ENCODE measurements at regions not wholly inside any gene's neighbourhood (a gene's known extent, or its start where the extent isn't known, plus 50 kb on each side); places are given as distances from the start of the nearest gene placed in this dataset.
"Not testable (repeated sequence)": the region's sequence is repeated elsewhere in the genome, so short reads cannot be mapped to it uniquely, and the experiment has no call there.

- DNase-seq (no peak), ATAC-seq (no peak)
- H3K36me3 Mint-ChIP-seq (ENCODE audit: insufficient read depth), result no peaks in the 10 kb centered on the region
- no peak overlapping the region for H3K4me3 Mint-ChIP-seq
- H3K27me3 Mint-ChIP-seq (ENCODE audit: low read depth), result peaks cover 11% of the 10 kb centered on the region
- H3K9me3 Mint-ChIP-seq, result no peaks in the 10 kb centered on the region
- no peaks in the 10 kb centered on the region for H3K4me1 Mint-ChIP-seq (ENCODE audit: low read depth)
Measured at GRCh38 chr1:112133487-112133886, 144.0 kb upstream of the KCND3 start.

DNA sequence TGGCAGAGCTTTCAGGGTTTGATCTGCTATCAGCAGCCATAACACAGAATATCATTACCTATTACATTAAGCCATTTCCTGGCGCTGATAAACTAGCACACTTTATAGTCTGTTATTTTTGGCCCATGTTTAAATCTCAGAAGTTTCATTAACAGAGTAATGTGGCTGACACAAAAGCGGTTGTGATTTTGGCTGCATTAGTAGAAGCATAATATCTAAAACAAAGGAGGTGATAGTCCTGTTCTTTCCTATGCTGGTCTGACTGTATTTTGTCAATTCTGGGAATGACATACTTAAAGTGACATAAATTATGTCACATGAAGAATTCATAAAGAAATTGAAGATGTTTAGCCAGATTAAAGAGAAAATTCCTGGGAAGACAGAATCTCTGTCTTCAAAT lies 151.3 kb upstream of the KCND3 start:
- no peaks in the 10 kb centered on the region for H3K36me3 Mint-ChIP-seq (ENCODE audit: insufficient read depth)
- H3K27me3 Mint-ChIP-seq (ENCODE audit: low read depth), result peaks cover 34% of the 10 kb centered on the region
- H3K4me1 Mint-ChIP-seq (ENCODE audit: low read depth), result no peaks in the 10 kb centered on the region
- DNase-seq (no peak), ATAC-seq (no peak)
- no peak overlapping the region for H3K4me3 Mint-ChIP-seq
- H3K9me3 Mint-ChIP-seq, result no peaks in the 10 kb centered on the region

DNA sequence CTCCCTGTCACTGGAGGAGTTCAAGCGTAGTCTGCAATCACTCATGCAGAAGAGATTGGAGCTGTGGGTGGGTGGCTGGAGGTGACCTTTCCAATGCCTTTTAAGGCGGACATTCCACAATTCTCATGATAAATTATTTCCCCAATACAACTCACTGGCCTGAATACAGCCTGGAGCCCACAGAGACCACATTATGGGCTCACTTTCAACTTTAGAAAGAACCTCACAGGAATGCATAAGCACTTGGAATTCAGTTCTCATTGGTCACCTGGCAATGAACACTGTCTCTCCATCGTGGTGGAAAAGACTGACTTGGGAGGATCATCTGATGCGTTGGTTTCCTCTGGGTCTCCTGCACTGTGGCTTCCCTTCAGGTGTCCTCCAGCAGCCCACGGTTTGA lies 151.8 kb upstream of the KCND3 start:
- Mint-ChIP-seq H3K36me3 (ENCODE audit: insufficient read depth) (no peaks in the 10 kb centered on the region), H3K9me3 (no peaks in the 10 kb centered on the region), H3K4me1 (ENCODE audit: low read depth) (no peaks in the 10 kb centered on the region), H3K4me3 (no peak overlapping the region), H3K27me3 (ENCODE audit: low read depth) (peaks cover 34% of the 10 kb centered on the region)
- no peak for ATAC-seq
- no peak for DNase-seq

GRCh38 chr1:112141923-112142322 lies 152.5 kb upstream of the KCND3 start:
- no peak for DNase-seq
- Mint-ChIP-seq H3K4me3 (no peak overlapping the region), H3K9me3 (no peaks in the 10 kb centered on the region), H3K27me3 (ENCODE audit: low read depth) (peaks cover 32% of the 10 kb centered on the region), H3K36me3 (ENCODE audit: insufficient read depth) (no peaks in the 10 kb centered on the region), H3K4me1 (ENCODE audit: low read depth) (no peaks in the 10 kb centered on the region)
- no peak for ATAC-seq

DNA sequence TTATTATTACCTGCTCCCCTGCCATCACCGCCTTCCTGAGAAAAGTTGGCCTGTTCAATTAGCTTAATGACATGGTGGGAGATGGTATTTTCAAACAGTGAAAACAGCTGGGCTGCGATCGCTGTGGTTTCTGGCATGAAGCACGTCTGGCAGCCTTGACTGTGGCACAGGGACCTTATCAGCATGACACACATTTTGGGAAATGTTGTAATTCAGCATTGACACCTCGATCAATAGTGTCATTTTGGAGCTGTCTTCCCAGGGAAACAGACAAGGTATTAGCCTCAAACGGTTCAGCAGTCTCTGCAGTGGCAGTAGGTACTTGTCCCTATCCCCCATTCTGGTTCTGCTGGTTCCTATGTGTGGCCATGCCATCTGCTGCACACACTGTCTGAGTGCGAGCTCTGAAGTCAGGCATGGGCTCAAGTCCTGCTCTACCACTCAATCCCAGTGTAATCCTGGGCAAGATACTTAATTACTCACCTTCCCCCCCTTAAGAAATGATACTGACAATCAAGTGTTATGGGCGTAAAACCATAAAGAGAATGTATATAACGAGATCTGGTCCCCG lies 154.5 kb upstream of the KCND3 start:
- Mint-ChIP-seq H3K36me3 (ENCODE audit: insufficient read depth) (no peaks in the 10 kb centered on the region), H3K4me1 (ENCODE audit: low read depth) (no peaks in the 10 kb centered on the region), H3K9me3 (peaks cover 11% of the 10 kb centered on the region), H3K27me3 (ENCODE audit: low read depth) (peaks cover 33% of the 10 kb centered on the region), H3K4me3 (no peak overlapping the region)
- ATAC-seq, result no peak
- DNase-seq, result no peak

- Mint-ChIP-seq H3K9me3 (peaks cover 11% of the 10 kb centered on the region), H3K4me3 (no peak overlapping the region), H3K4me1 (ENCODE audit: low read depth) (no peaks in the 10 kb centered on the region), H3K36me3 (ENCODE audit: insufficient read depth) (no peaks in the 10 kb centered on the region), H3K27me3 (ENCODE audit: low read depth) (peaks cover 30% of the 10 kb centered on the region)
- no peak for DNase-seq
- ATAC-seq, result no peak
Measured at GRCh38 chr1:112144733-112145426, 155.4 kb upstream of the KCND3 start.

GRCh38 chr1:112146201-112146715 lies 156.8 kb upstream of the KCND3 start:
- Mint-ChIP-seq H3K9me3 (peaks cover 18% of the 10 kb centered on the region), H3K27me3 (ENCODE audit: low read depth) (peaks cover 23% of the 10 kb centered on the region), H3K4me3 (no peak overlapping the region), H3K36me3 (ENCODE audit: insufficient read depth) (no peaks in the 10 kb centered on the region), H3K4me1 (ENCODE audit: low read depth) (no peaks in the 10 kb centered on the region)
- DNase-seq (no peak), ATAC-seq (no peak)

GRCh38 chr1:112160214-112160613 lies 170.7 kb upstream of the KCND3 start:
- H3K4me1 Mint-ChIP-seq (ENCODE audit: low read depth); H3K4me3 Mint-ChIP-seq; H3K36me3 Mint-ChIP-seq (ENCODE audit: insufficient read depth); DNase-seq; H3K9me3 Mint-ChIP-seq; ATAC-seq: not testable (repeated sequence)
- H3K27me3 Mint-ChIP-seq (ENCODE audit: low read depth), result peaks cover 22% of the 10 kb centered on the region

DNA sequence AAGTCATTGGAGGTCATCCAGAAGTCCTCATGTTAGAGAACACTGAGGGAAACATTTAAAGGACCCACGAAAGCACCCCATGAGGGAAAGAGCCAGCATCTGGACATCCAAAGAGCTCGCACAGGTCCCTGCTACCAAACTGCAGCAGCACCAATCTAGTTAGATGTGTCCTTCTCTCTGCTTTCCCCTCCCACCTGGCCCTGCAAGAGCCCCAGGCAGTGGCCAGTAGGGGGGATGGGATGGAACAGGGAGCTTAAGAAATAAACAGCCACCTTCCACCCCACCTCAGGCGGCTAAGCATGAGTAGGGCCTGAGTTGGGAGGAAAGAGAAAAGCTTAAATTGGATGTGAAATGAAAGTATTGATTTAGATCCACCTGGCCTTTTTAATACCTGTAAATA lies 175.9 kb upstream of the KCND3 start:
- H3K4me1 Mint-ChIP-seq (ENCODE audit: low read depth), result no peaks in the 10 kb centered on the region
- no peak overlapping the region for H3K4me3 Mint-ChIP-seq
- no peaks in the 10 kb centered on the region for H3K36me3 Mint-ChIP-seq (ENCODE audit: insufficient read depth)
- ATAC-seq, result no peak
- DNase-seq, result no peak
- peaks cover 7% of the 10 kb centered on the region for H3K9me3 Mint-ChIP-seq
- peaks cover 31% of the 10 kb centered on the region for H3K27me3 Mint-ChIP-seq (ENCODE audit: low read depth)

DNA sequence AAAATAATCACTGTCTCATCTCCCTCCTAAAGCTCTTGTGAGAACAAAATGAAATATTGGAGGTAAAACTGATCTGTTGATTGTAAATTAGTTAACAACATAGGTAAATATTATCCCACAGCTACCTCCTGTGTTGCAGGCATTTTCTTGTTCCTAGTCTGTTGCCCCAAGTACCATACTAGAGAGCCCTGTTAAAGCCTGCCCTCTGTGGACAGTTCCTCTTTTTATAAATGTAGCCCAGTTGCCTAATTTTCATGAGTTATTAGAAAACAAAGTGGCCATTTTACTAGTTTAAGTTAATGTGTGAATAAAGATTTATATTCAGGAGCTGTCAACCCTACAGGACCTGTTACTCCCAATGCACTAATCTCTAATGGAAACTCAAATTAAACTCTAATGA lies 180.0 kb upstream of the KCND3 start:
- ATAC-seq, result no peak
- no peak for DNase-seq

GRCh38 chr1:112172294-112172882 lies 182.9 kb upstream of the KCND3 start:
- Mint-ChIP-seq H3K4me1 (ENCODE audit: low read depth) (no peaks in the 10 kb centered on the region), H3K9me3 (no peaks in the 10 kb centered on the region), H3K27me3 (ENCODE audit: low read depth) (peaks cover 14% of the 10 kb centered on the region), H3K36me3 (ENCODE audit: insufficient read depth) (no peaks in the 10 kb centered on the region), H3K4me3 (no peak overlapping the region)
- ATAC-seq (no peak), DNase-seq (no peak)

More for the DNA sequence above, 180.0 kb upstream of the KCND3 start:
- Mint-ChIP-seq H3K4me1 (ENCODE audit: low read depth) (no peaks in the 10 kb centered on the region), H3K36me3 (ENCODE audit: insufficient read depth) (no peaks in the 10 kb centered on the region), H3K4me3 (no peak overlapping the region), H3K27me3 (ENCODE audit: low read depth) (peaks cover 16% of the 10 kb centered on the region), H3K9me3 (no peaks in the 10 kb centered on the region)

GRCh38 chr1:112177314-112177713 lies 187.8 kb upstream of the KCND3 start:
- ATAC-seq (no peak), DNase-seq (no peak)
- Mint-ChIP-seq H3K36me3 (ENCODE audit: insufficient read depth) (no peaks in the 10 kb centered on the region), H3K27me3 (ENCODE audit: low read depth) (peaks cover 11% of the 10 kb centered on the region), H3K4me1 (ENCODE audit: low read depth) (no peaks in the 10 kb centered on the region), H3K9me3 (peaks cover 5% of the 10 kb centered on the region), H3K4me3 (no peak overlapping the region)

GRCh38 chr1:112188611-112189010 lies 199.1 kb upstream of the KCND3 start:
- no peaks in the 10 kb centered on the region for H3K36me3 Mint-ChIP-seq (ENCODE audit: insufficient read depth)
- H3K4me1 Mint-ChIP-seq (ENCODE audit: low read depth), result no peaks in the 10 kb centered on the region
- DNase-seq (no peak), ATAC-seq (no peak)
- H3K9me3 Mint-ChIP-seq, result peaks cover 5% of the 10 kb centered on the region
- H3K4me3 Mint-ChIP-seq, result no peak overlapping the region
- peaks cover 8% of the 10 kb centered on the region for H3K27me3 Mint-ChIP-seq (ENCODE audit: low read depth)

- Mint-ChIP-seq H3K4me3 (no peak overlapping the region), H3K36me3 (ENCODE audit: insufficient read depth) (no peaks in the 10 kb centered on the region), H3K27me3 (ENCODE audit: low read depth) (peaks cover 4% of the 10 kb centered on the region), H3K4me1 (ENCODE audit: low read depth) (no peaks in the 10 kb centered on the region), H3K9me3 (peaks cover 5% of the 10 kb centered on the region)
- ATAC-seq, result no peak
- DNase-seq, result no peak
Measured at GRCh38 chr1:112196008-112196588, 199.9 kb upstream of the CTTNBP2NL start.

GRCh38 chr1:112196731-112197130 lies 199.3 kb upstream of the CTTNBP2NL start:
- Mint-ChIP-seq H3K4me1 (ENCODE audit: low read depth) (no peaks in the 10 kb centered on the region), H3K9me3 (peaks cover 5% of the 10 kb centered on the region), H3K4me3 (no peak overlapping the region), H3K27me3 (ENCODE audit: low read depth) (peaks cover 1% of the 10 kb centered on the region), H3K36me3 (ENCODE audit: insufficient read depth) (no peaks in the 10 kb centered on the region)
- no peak for DNase-seq
- no peak for ATAC-seq
